Mucosa of descending colon (tissue), 3 donors: ENCODE measurements at regions not wholly inside any gene's neighbourhood (a gene's known extent, or its start where the extent isn't known, plus 50 kb on each side); places are given as distances from the start of the nearest gene placed in this dataset.

Source experiments
- ATAC-seq: fragments of 200-7000 bp; cut with Tn5 transposase; one replicate; pipeline ENCODE4 v1.9.1; 2020; ENCODE audit warnings: mild to moderate bottlenecking, moderate library complexity
- DNase-seq, 3 donors: peaks; one replicate each; pipeline ENCODE4 v3.0.0-alpha.2; 2020
- H3K36me3 ChIP-seq: fragments of 200-600 bp; one replicate; pipeline ENCODE4 v1.8.0; 2021; ENCODE audit warnings: low read depth, mild to moderate bottlenecking
- H3K4me1 ChIP-seq: fragments of 200-600 bp; one replicate; pipeline ENCODE4 v1.8.0; 2021; ENCODE audit warnings: low read depth, mild to moderate bottlenecking
- H3K4me3 ChIP-seq: fragments of 200-600 bp; one replicate; pipeline ENCODE4 v1.8.0; 2021; ENCODE audit warnings: mild to moderate bottlenecking
- H3K9me3 ChIP-seq: fragments of 200-600 bp; one replicate; pipeline ENCODE4 v1.8.0; 2021; ENCODE audit warnings: mild to moderate bottlenecking
- intact Hi-C, 2 donors: fragments of 100-400 bp; cut with DNase I in 1 of 2; cut with micrococcal nuclease in 1 of 2; formaldehyde crosslinking; loops; one replicate each; pipeline versions ENCODE4 v1.11.0 to v1.11.1; 2022; cut with DNase I, micrococcal nuclease
- TF ChIP-seq, protein P1 (sequence below): fragments of 200-600 bp; IDR thresholded peaks from one replicate; pipeline ENCODE4 v1.8.0; 2022; ENCODE audit warnings: antibody characterized with exemption, mild to moderate bottlenecking
- donor health status: DM: no; HTN: no; CAD: no; lungs with moderate emphysema.
- donor health status: DM: no; HTN: no; CAD: no.
- donor health status: DM: no; HTN: yes; CAD: no.

- TF ChIP-seq, protein P1, sequence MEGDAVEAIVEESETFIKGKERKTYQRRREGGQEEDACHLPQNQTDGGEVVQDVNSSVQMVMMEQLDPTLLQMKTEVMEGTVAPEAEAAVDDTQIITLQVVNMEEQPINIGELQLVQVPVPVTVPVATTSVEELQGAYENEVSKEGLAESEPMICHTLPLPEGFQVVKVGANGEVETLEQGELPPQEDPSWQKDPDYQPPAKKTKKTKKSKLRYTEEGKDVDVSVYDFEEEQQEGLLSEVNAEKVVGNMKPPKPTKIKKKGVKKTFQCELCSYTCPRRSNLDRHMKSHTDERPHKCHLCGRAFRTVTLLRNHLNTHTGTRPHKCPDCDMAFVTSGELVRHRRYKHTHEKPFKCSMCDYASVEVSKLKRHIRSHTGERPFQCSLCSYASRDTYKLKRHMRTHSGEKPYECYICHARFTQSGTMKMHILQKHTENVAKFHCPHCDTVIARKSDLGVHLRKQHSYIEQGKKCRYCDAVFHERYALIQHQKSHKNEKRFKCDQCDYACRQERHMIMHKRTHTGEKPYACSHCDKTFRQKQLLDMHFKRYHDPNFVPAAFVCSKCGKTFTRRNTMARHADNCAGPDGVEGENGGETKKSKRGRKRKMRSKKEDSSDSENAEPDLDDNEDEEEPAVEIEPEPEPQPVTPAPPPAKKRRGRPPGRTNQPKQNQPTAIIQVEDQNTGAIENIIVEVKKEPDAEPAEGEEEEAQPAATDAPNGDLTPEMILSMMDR, result no peak
- Histone ChIP-seq H3K9me3 (no peaks in the 10 kb centered on the region), H3K4me3 (no peak overlapping the region), H3K4me1 (no peaks in the 10 kb centered on the region), H3K36me3 (no peaks in the 10 kb centered on the region)
- no peak for ATAC-seq
- intact Hi-C loops, result no loop called here
- DNase-seq, result no peak
These were observed 237.7 kb upstream of the TLL1 start for GRCh38 chr4:165635381-165635780.

- DNase-seq, result no peak
- intact Hi-C loops, result no loop called here
- Histone ChIP-seq H3K9me3 (no peaks in the 10 kb centered on the region), H3K4me1 (no peaks in the 10 kb centered on the region), H3K36me3 (no peaks in the 10 kb centered on the region), H3K4me3 (no peak overlapping the region)
- TF ChIP-seq, protein P1, result no peak
- ATAC-seq, result no peak
These were observed 237.1 kb upstream of the TLL1 start for GRCh38 chr4:165635951-165636350.

- H3K36me3 ChIP-seq, result no peaks in the 10 kb centered on the region
- H3K4me1 ChIP-seq, result no peaks in the 10 kb centered on the region
- TF ChIP-seq, protein P1, result no peak
- DNase-seq (no peak), ATAC-seq (no peak)
- H3K9me3 ChIP-seq, result no peaks in the 10 kb centered on the region
- H3K4me3 ChIP-seq, result no peak overlapping the region
- intact Hi-C loops, result no loop called here
These were observed 221.1 kb upstream of the TLL1 start for GRCh38 chr4:165651901-165652300.

- H3K9me3 ChIP-seq, result no peaks in the 10 kb centered on the region
- intact Hi-C loops, result no loop called here
- TF ChIP-seq, protein P1, result no peak
- ATAC-seq (no peak), DNase-seq (no peak)
- no peaks in the 10 kb centered on the region for H3K4me1 ChIP-seq
- no peak overlapping the region for H3K4me3 ChIP-seq
- no peaks in the 10 kb centered on the region for H3K36me3 ChIP-seq
These were observed 218.5 kb upstream of the TLL1 start for GRCh38 chr4:165654556-165654955.

DNA sequence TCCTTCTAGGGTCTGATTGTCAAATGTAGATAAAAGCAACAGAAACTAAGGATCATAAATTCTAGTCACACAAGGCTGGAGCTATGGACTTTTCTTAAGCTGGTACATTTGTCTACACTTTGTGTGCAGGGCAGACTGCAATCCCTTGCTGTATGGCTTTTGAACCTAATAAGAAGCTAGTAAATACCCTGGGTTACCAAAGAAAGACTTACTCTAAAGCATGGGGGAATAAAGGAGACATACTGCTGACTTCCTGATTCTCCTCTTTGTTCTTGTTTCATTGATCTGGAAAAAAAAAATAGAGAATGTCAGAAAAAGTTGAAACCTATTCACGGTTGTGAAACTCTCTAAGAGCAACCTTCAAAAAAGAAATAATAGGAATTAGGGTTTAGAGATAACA, 216.6 kb upstream of the TLL1 start:
- no peaks in the 10 kb centered on the region for H3K4me1 ChIP-seq
- no peaks in the 10 kb centered on the region for H3K36me3 ChIP-seq
- H3K4me3 ChIP-seq, result no peak overlapping the region
- intact Hi-C loops, result no loop called here
- no peak for ATAC-seq
- TF ChIP-seq, protein P1, result no peak
- no peak for DNase-seq
- no peaks in the 10 kb centered on the region for H3K9me3 ChIP-seq

GRCh38 chr4:165656829-165657490, 216.1 kb upstream of the TLL1 start:
- H3K4me1 ChIP-seq, result no peaks in the 10 kb centered on the region
- intact Hi-C loops, result no loop called here
- no peaks in the 10 kb centered on the region for H3K36me3 ChIP-seq
- no peak overlapping the region for H3K4me3 ChIP-seq
- ATAC-seq, result no peak
- DNase-seq, result no peak
- TF ChIP-seq, protein P1, result no peak
- no peaks in the 10 kb centered on the region for H3K9me3 ChIP-seq
